ENCODE measurements at regions not wholly inside any gene's neighbourhood (a gene's known extent, or its start where the extent isn't known, plus 50 kb on each side); places are given as distances from the start of the nearest gene placed in this dataset.

DNA sequence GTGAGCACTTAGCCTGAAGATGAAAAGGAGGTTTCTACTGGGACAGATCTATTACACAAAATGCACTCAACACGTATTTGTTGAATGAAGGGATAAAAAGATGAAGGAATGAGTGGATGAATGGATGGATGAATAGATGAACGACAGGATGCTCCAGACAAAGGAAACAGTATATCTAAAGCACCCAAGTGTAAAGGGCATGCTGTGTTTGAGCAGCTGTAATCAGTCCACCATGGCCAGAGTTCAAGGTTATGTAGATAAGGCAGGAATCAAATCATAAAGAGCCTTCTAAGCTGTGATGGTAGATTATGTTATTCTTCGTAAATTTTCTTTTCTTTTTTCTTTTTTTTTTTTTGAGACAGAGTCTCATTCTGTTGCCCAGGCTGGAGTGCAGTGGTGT, 194.4 kb upstream of the FOXN2 start:
- ATAC-seq (ENCODE audit: low FRiP score) (no peak), DNase-seq (ENCODE audit: low spot score) (no peak)
- TF ChIP-seq, protein P1, sequence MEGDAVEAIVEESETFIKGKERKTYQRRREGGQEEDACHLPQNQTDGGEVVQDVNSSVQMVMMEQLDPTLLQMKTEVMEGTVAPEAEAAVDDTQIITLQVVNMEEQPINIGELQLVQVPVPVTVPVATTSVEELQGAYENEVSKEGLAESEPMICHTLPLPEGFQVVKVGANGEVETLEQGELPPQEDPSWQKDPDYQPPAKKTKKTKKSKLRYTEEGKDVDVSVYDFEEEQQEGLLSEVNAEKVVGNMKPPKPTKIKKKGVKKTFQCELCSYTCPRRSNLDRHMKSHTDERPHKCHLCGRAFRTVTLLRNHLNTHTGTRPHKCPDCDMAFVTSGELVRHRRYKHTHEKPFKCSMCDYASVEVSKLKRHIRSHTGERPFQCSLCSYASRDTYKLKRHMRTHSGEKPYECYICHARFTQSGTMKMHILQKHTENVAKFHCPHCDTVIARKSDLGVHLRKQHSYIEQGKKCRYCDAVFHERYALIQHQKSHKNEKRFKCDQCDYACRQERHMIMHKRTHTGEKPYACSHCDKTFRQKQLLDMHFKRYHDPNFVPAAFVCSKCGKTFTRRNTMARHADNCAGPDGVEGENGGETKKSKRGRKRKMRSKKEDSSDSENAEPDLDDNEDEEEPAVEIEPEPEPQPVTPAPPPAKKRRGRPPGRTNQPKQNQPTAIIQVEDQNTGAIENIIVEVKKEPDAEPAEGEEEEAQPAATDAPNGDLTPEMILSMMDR (IDR thresholded peaks at IDR 0.05): no peak

DNA sequence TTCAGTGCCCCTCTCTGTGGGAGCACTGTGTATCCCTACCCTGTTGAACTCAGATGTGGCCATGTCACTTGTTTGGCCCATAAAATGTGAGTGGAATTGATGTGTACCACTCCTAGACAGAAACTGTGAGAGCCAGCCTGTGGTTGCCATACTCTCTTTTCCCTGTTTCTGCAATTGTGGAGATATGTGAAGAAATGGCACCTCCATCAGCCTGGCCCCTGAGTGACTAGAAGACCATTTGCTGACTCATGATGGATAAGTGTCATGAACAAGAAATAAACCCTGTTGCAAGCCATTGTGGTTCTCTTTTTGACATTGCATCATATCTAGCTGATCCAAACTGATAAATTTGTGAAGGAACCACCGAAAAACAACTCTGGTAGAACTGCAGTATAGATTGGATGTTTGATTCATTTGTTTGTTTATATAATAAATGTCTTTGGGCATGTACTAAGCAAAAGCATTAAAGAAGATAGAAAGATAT, 193.7 kb upstream of the FOXN2 start:
- TF ChIP-seq, protein P1 (IDR thresholded peaks at IDR 0.05): no peak
- no peak for DNase-seq (ENCODE audit: low spot score)

DNA sequence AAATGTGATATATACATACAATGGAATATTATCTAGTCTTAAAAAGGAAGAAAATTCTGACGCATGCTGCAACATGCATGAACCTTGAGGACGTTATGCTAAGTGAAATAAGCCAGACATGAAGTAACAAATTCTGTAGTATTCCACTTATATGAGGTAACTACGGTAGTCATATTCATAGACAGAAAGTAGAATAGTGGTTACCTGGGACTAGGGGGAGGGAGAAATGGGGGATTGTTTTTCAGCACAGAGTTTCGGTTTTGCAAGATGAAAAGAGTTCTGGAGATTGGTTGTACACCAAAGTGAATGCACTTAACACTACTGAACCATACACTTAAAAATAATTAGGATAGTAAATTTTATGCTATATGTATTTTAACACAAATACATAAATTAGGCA, 192.3 kb upstream of the FOXN2 start:
- TF ChIP-seq, protein P1 (IDR thresholded peaks at IDR 0.05): no peak
- DNase-seq (ENCODE audit: low spot score) (no peak), ATAC-seq (ENCODE audit: low FRiP score) (no peak)

More for the DNA sequence above, 193.7 kb upstream of the FOXN2 start:
- no peak for ATAC-seq (ENCODE audit: low FRiP score)

DNA sequence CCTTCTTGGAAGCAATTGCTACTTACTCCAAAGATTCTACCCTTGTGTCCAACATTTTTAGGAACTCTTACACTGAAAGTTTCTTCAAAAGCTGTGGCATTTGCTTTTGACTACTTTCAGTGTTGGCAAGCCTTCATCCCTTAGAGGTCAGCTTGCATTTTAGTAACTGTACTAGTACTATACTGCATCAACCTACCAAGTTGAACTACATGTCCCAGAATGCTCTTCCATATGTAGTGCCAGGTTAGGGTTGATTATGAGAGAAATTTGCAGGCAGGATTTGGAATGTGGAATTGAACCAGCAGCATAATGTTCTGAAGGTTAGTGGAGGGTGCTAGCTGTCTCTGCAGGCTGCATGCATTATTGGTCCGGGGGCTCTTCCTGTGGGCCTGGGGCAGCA, 189.9 kb upstream of the FOXN2 start:
- ATAC-seq (ENCODE audit: low FRiP score) (no peak), DNase-seq (ENCODE audit: low spot score) (no peak)
- TF ChIP-seq, protein P1 (IDR thresholded peaks at IDR 0.05): no peak

DNA sequence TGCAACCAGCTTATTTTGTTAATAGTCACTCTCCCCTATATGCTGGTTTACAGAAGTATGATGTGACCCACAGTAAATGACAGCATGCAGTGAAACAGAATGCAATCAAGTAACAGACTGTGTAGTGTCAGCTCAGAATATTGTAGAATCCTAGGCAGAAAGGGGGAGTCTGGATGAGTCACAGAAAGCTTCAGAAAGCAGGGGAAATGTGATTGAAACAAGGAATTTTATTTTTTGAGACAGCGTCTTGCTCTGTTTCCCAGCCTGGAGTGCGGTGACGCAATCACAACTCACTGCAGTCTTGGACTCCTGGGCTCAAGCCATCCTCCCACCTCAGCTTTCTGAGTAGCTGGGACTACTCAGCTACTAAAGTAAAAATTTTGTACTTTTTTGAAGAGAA, 188.3 kb upstream of the FOXN2 start:
- DNase-seq (ENCODE audit: low spot score): peak; percentile 46
- ATAC-seq (ENCODE audit: low FRiP score): peak; percentile 95
- TF ChIP-seq, protein P1 (IDR thresholded peaks at IDR 0.05): no peak

DNA sequence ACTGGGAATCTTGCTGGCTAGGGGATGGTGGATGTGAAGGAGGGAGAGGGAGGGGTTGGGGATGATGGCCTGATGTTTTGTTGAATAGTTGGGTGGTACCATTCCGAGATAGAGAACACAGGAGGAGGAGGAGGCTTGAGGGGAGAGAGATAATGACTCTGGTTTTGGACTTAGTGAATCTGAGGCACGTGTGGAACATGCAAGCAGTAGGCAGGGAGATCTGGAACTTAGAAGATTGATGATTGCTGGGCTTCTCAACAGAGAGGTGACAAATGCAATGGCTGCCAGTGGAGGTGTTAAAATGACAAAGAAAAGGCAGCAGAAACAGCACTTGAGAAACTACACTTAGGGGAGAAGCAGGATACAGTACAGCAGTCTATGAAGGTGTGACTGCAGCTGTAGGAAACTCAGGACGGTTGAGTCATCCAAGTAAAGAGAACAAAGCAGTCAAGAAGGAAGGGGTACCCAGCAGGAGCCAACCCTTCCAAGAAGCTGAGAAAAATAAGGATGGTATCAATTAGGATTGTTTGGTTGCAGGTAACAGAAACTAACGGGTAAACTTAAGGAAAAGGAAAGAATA, 186.8 kb upstream of the FOXN2 start:
- no peak for ATAC-seq (ENCODE audit: low FRiP score)
- TF ChIP-seq, protein P1 (IDR thresholded peaks at IDR 0.05): no peak
- DNase-seq (ENCODE audit: low spot score): no peak

DNA sequence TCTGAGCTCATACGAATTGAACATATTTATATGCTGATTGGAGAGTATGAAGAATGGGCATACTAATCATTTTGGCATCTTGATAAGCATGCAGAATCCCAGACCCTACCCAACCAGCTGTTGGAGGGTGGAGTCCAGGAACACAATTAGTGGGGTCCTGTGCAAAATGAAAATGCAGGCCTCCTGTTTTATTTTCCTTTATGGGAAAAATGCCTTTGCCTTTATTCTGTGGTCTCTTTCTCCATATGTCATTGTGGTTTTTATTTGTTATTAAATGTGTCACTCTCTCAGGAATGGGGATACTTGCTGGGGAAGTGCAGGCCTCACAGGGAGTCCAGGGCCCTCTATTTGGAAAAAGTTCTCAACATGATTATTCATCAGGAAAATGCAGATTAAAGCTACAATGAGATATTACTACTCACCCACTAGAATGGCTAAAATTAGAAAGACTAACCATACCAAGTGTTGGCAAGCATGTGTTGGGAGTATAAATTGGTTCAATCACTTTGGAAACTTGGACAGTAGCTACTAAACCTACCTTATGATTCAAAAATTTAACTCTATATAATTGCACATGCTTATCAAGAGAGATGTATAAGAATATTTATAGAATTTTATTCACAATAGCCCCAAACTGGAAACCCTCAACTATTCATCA, 185.1 kb upstream of the FOXN2 start:
- ATAC-seq (ENCODE audit: low FRiP score): no peak
- TF ChIP-seq, protein P1 (IDR thresholded peaks at IDR 0.05): no peak
- no peak for DNase-seq (ENCODE audit: low spot score)

Measured in omental fat pad (tissue), 3 donors.